ENCODE measurements at regions not wholly inside any gene's neighbourhood (a gene's known extent, or its start where the extent isn't known, plus 50 kb on each side); places are given as distances from the start of the nearest gene placed in this dataset.

- no peak overlapping the region for H3K4me3 ChIP-seq
- ATAC-seq (no peak), DNase-seq (no peak)
- H3K27ac ChIP-seq, result no peak overlapping the region
- H3K36me3 ChIP-seq, result no peaks in the 10 kb centered on the region
- TF ChIP-seq POLR2A (IDR thresholded peaks at IDR 0.05), result no peak
- TF ChIP-seq CTCF (IDR thresholded peaks at IDR 0.05), result no peak
- H3K4me1 ChIP-seq, result peaks cover 0 to 9% (median 0%) of the 10 kb centered on the region in 4 donors
- 56% methylated on average over 4 of the region's 4 CpGs for WGBS (ENCODE audit: insufficient coverage, low coverage, low lambda C conversion rate, missing lambda C conversion rate)
- intact Hi-C loops (cut with DNase I), result no loop called here
- H3K9me3 ChIP-seq, result no peaks in the 10 kb centered on the region
- no peaks in the 10 kb centered on the region for H3K27me3 ChIP-seq
Observed at GRCh38 chr6:137683916-137684315, 183.1 kb upstream of the TNFAIP3 start.

DNA sequence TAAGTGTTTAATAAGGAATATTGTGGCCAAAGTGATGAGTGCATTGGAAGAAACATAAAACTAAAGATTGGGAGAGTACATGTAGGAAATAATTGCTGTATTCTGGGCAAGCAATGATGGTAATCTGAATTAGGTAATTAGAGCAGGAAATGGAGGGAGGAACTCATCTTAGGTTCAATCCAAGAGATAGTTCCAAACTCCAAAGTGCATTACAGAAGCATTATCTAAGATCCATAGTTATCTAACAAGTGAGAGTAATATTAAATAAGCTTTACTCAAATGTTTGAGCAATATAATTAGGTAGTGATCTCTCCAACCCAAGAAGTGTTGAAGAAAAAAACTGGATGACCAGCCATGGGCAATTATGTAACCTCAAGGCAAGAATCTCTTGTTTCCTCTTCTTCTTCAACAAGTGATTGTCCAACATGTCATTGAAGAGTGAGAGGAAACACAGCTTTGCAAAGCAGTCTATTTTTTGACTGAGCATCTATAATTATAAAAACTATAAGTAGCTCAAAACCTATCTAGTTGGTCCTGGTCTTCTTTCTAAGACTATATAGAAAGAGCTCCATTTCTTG lies 181.2 kb upstream of the TNFAIP3 start:
- Histone ChIP-seq H3K36me3 (no peaks in the 10 kb centered on the region), H3K27me3 (no peaks in the 10 kb centered on the region), H3K4me1 (peaks cover 0 to 7% (median 0%) of the 10 kb centered on the region in 4 donors), H3K9me3 (no peaks in the 10 kb centered on the region), H3K27ac (no peak overlapping the region), H3K4me3 (no peak overlapping the region)
- intact Hi-C loops (cut with DNase I), result no loop called here
- ATAC-seq (no peak), DNase-seq (no peak)
- TF ChIP-seq CTCF (IDR thresholded peaks at IDR 0.05), result no peak
- no peak for TF ChIP-seq POLR2A (IDR thresholded peaks at IDR 0.05)

- H3K4me1 ChIP-seq, result no peaks in the 10 kb centered on the region
- H3K36me3 ChIP-seq, result no peaks in the 10 kb centered on the region
- intact Hi-C loops (cut with DNase I), result no loop called here
- 88% methylated on average over 3 of the region's 3 CpGs for WGBS (ENCODE audit: insufficient coverage, low coverage, low lambda C conversion rate, missing lambda C conversion rate)
- DNase-seq (no peak), ATAC-seq (no peak)
- no peak overlapping the region for H3K27ac ChIP-seq
- no peaks in the 10 kb centered on the region for H3K27me3 ChIP-seq
- TF ChIP-seq CTCF (IDR thresholded peaks at IDR 0.05), result no peak
- no peak for TF ChIP-seq POLR2A (IDR thresholded peaks at IDR 0.05)
- H3K9me3 ChIP-seq, result no peaks in the 10 kb centered on the region
- no peak overlapping the region for H3K4me3 ChIP-seq
Observed at GRCh38 chr6:137687818-137688217, 179.2 kb upstream of the TNFAIP3 start.

- ATAC-seq, result no peak
- Histone ChIP-seq H3K4me3 (no peak overlapping the region), H3K9me3 (no peaks in the 10 kb centered on the region), H3K4me1 (no peaks in the 10 kb centered on the region), H3K27ac (no peak overlapping the region), H3K27me3 (no peaks in the 10 kb centered on the region), H3K36me3 (no peaks in the 10 kb centered on the region)
- DNase-seq, result no peak
- intact Hi-C loops (cut with DNase I), result no loop called here
- TF ChIP-seq POLR2A (IDR thresholded peaks at IDR 0.05) (no peak), CTCF (IDR thresholded peaks at IDR 0.05) (no peak)
Observed at GRCh38 chr6:137688230-137688971, 178.7 kb upstream of the TNFAIP3 start.

Measured in right lobe of liver (tissue), 6 donors.